Ovary (tissue), 7 donors: ENCODE measurements at regions not wholly inside any gene's neighbourhood (a gene's known extent, or its start where the extent isn't known, plus 50 kb on each side); places are given as distances from the start of the nearest gene placed in this dataset.

Source experiments
- DNase-seq, 5 donors: peaks; one replicate each; pipeline ENCODE4 v3.0.0-alpha.2; 2019 to 2020
- H3K27ac ChIP-seq, 2 donors: fragments of 200-600 bp; one replicate each; pipeline versions ENCODE4 v1.5.1 to v1.8.0; 2019 to 2022
- H3K27me3 ChIP-seq: fragments of 200-600 bp; one replicate; pipeline ENCODE4 v1.8.0; 2022
- H3K36me3 ChIP-seq: fragments of 200-600 bp; sonication (generic); one replicate; pipeline ENCODE4 v1.5.1; 2019
- H3K4me1 ChIP-seq: one replicate; pipeline ENCODE4 v1.8.1; 2013; ENCODE audit warnings: mild to moderate bottlenecking, moderate library complexity; ENCODE audit not compliant: insufficient read depth
- H3K4me3 ChIP-seq: fragments of 200-600 bp; sonication (generic); one replicate; pipeline ENCODE4 v1.5.1; 2017
- H3K9me3 ChIP-seq, 2 donors: fragments of 200-600 bp in 1 of 2; sonication (generic) in 1 of 2; one replicate each; pipeline versions ENCODE4 v1.5.1 to v1.8.1; 2013 to 2019; ENCODE audit warnings: mild to moderate bottlenecking in 1 of 2, moderate library complexity in 1 of 2
- EP300 ChIP-seq: sonication (generic); formaldehyde crosslinking; IDR thresholded peaks from one replicate; pipeline ENCODE4 v1.6.1; 2017; ENCODE audit warnings: antibody characterized with exemption
- POLR2A ChIP-seq: fragments of 450-650 bp; IDR thresholded peaks from one replicate; pipeline ENCODE4 v1.6.1; 2017; ENCODE audit warnings: antibody characterized with exemption, mild to moderate bottlenecking, moderate library complexity
- whole genome bisulfite sequencing, 3 donors: extraction: QIAGEN DNeasy Blood & Tissue Kit in 1 of 3; methylation state at CpG; one replicate each; pipeline versions ENCODE4 v1.1.5 to v1.1.7; 2013 to 2017; 5-methylcytosine and 5-hydroxymethylcytosine counted together
- intact Hi-C, 4 donors: fragments of 100-400 bp; cut with DNase I; formaldehyde crosslinking; loops; one replicate each; pipeline versions ENCODE4 v1.11.0 to v1.15.1; 2022 to 2023
- TF ChIP-seq, protein P1 (sequence below), 3 donors: fragments of 450-650 bp in 2 of 3; fragments of 200-600 bp in 1 of 3; IDR thresholded peaks; one replicate each; pipeline versions ENCODE4 v1.5.1 to v1.8.0; 2016 to 2022; ENCODE audit warnings: antibody characterized with exemption in 3 of 3, mild to moderate bottlenecking in 1 of 3
- donor health status: DM: no; HTN: no; CAD: no; lungs with moderate emphysema.
- donor health status: DM: no; HTN: no; CAD: no.
- donor health status: Bipolar disorder and iron deficiency.
- donor health status: DM: no; HTN: no; CAD: no.
- donor health status: DM: yes; HTN: yes; CAD: no.

DNA sequence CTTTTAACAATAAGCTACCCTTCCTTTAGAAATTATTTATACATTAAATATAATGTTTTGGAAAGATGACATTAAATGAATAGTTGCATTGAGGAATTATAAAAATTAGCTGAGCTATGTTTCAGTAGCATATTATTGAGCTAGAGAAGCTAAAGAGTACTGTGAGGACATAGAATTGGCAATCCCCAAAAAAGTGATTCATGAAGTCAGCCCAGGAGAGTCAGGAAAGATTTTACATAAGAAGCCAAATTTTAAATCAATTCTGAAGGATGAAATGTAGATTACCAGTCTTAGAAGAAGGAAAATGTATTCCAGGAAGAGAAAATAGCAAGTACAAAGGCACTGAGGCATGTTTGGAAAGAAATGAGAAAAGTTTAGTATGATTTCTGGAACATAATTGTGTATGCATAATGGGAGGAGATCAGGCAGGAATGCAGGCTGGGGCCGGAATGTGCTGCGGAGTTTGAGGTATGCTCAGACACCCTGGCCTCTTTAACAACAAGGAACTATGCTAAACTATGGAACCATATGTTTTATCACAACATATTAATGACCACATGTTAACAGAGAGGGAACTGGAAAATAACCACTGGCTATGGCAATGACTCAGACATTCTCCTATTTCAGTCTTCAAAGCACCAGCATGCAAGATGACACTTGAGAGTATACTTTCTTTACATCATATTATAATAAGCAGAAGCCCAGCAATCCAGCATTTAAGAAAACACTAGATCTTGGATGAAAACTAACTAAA, 103.3 kb upstream of the COL8A1 start:
- no peak for DNase-seq
- 48 to 79% (median 65%) methylated on average over 2 of the region's 2 CpGs for WGBS, 3 donors
- Histone ChIP-seq H3K9me3 (no peaks in the 10 kb centered on the region), H3K4me3 (no peak overlapping the region), H3K36me3 (no peaks in the 10 kb centered on the region), H3K27me3 (no peaks in the 10 kb centered on the region), H3K27ac (no peak overlapping the region), H3K4me1 (no peaks in the 10 kb centered on the region)
- intact Hi-C loops, result no loop called here
- TF ChIP-seq, protein P1, sequence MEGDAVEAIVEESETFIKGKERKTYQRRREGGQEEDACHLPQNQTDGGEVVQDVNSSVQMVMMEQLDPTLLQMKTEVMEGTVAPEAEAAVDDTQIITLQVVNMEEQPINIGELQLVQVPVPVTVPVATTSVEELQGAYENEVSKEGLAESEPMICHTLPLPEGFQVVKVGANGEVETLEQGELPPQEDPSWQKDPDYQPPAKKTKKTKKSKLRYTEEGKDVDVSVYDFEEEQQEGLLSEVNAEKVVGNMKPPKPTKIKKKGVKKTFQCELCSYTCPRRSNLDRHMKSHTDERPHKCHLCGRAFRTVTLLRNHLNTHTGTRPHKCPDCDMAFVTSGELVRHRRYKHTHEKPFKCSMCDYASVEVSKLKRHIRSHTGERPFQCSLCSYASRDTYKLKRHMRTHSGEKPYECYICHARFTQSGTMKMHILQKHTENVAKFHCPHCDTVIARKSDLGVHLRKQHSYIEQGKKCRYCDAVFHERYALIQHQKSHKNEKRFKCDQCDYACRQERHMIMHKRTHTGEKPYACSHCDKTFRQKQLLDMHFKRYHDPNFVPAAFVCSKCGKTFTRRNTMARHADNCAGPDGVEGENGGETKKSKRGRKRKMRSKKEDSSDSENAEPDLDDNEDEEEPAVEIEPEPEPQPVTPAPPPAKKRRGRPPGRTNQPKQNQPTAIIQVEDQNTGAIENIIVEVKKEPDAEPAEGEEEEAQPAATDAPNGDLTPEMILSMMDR (IDR thresholded peaks at IDR 0.05), result no peak
- no peak for TF ChIP-seq EP300
- TF ChIP-seq POLR2A, result no peak

DNA sequence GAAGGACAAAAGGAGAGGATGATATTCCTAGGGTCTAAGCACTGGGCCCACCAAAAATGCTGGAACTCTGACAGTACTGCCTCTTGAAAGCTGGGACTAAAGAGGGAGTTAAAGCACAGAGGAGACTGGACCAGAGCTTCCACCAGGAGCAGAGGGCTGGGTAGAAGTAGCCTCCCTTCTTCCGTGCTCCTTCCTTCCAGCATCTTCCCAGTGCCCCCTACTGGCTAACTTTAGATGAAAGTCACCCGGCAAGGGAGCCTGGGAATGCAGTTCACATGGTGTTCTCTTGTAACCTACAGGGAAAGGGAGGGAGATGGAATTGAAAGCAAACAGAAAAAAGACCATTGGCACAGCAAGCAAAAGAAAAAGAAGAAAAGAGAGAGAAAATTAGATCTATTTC, 106.1 kb upstream of the COL8A1 start:
- no peak overlapping the region for H3K4me3 ChIP-seq
- WGBS, 3 donors, result 62 to 74% (median 74%) methylated on average over 2 of the region's 2 CpGs
- H3K27ac ChIP-seq, result no peak overlapping the region
- no peaks in the 10 kb centered on the region for H3K27me3 ChIP-seq
- no peaks in the 10 kb centered on the region for H3K9me3 ChIP-seq
- intact Hi-C loops, result no loop called here
- no peaks in the 10 kb centered on the region for H3K36me3 ChIP-seq
- H3K4me1 ChIP-seq, result no peaks in the 10 kb centered on the region
- DNase-seq, result peak in 2 of 5 donors; percentile 17 to 32
- no peak for TF ChIP-seq POLR2A
- TF ChIP-seq, protein P1 (IDR thresholded peaks at IDR 0.05), result no peak

DNA sequence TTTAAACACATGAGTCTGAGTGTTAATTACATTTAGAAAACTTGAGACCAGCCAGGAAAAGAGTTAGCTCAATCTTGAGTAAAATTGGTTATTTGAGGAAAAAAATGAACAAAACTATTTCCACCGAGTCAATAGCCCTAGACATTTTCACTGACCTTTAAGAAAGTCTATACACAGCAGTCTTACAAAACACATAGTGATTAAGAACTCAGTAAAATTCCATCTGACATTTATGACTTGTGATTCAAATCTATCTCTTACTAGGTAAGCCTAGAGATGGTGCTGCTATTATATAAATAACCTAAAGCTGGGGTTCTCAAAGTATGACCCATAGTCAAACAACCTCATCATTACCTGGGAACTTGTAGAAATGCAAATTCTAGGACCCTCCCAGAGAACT, 109.1 kb upstream of the COL8A1 start:
- no peaks in the 10 kb centered on the region for H3K4me1 ChIP-seq
- H3K9me3 ChIP-seq, result no peaks in the 10 kb centered on the region
- intact Hi-C loops, result no loop called here
- no peak overlapping the region for H3K4me3 ChIP-seq
- no peak for DNase-seq
- TF ChIP-seq POLR2A (no peak), EP300 (no peak)
- TF ChIP-seq, protein P1 (IDR thresholded peaks at IDR 0.05), result no peak
- H3K27ac ChIP-seq, result no peak overlapping the region
- 86 to 88% (median 87%) methylated on average over 1 of the region's 1 CpG for WGBS, 3 donors
- H3K36me3 ChIP-seq, result no peaks in the 10 kb centered on the region
- no peaks in the 10 kb centered on the region for H3K27me3 ChIP-seq

DNA sequence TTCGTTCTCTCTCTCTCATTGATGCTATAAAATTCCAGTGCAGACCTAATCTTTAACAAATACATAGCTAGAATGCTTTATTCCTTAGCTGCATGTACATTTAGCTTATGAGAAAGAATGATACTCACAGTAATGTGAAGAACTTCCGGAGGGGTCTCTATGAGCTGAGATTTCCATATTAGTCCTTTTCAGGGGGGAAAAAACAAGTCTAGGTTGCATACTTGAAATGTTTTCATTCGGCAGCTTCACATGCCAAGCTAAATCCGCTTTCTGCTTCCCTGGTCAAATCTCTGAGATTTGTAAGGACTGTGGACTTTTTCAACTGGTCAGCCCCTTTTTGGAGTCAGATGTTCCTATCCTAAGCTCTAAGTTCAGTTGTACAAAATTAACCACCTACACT, 111.5 kb upstream of the COL8A1 start:
- Histone ChIP-seq H3K4me1 (no peaks in the 10 kb centered on the region), H3K27me3 (no peaks in the 10 kb centered on the region), H3K9me3 (no peaks in the 10 kb centered on the region), H3K36me3 (no peaks in the 10 kb centered on the region), H3K27ac (no peak overlapping the region), H3K4me3 (no peak overlapping the region)
- TF ChIP-seq POLR2A (no peak), EP300 (no peak)
- TF ChIP-seq, protein P1 (IDR thresholded peaks at IDR 0.05), result no peak
- 15 to 30% (median 22%) methylated on average over 4 of the region's 4 CpGs for WGBS, 3 donors
- intact Hi-C loops, result no loop called here
- DNase-seq, result no peak
